Skeletal muscle tissue (tissue), 3 donors: ENCODE measurements at regions not wholly inside any gene's neighbourhood (a gene's known extent, or its start where the extent isn't known, plus 50 kb on each side); places are given as distances from the start of the nearest gene placed in this dataset.

ENCODE experiments used
- H3K27ac ChIP-seq: one replicate; pipeline ENCODE4 v1.7.0; 2013; ENCODE audit warnings: mild to moderate bottlenecking, low read depth, low read length, inconsistent platforms
- H3K27me3 ChIP-seq, 3 donors: one replicate each; pipeline ENCODE4 v1.7.0; 2013; ENCODE audit warnings: low read length in 3 of 3; ENCODE audit not compliant: control insufficient read depth in 3 of 3, insufficient read depth in 3 of 3
- H3K36me3 ChIP-seq, 3 donors: one replicate each; pipeline ENCODE4 v1.7.0; 2013; ENCODE audit warnings: low read length in 3 of 3; ENCODE audit not compliant: control insufficient read depth in 3 of 3, insufficient read depth in 3 of 3
- H3K4me1 ChIP-seq, 3 donors: one replicate each; pipeline ENCODE4 v1.7.0; 2013; ENCODE audit warnings: low read length in 3 of 3, mild to moderate bottlenecking in 3 of 3; ENCODE audit not compliant: control insufficient read depth in 3 of 3, insufficient read depth in 3 of 3
- H3K4me3 ChIP-seq, 3 donors: one replicate each; pipeline ENCODE4 v1.7.0; 2013; ENCODE audit warnings: low read length in 3 of 3
- H3K9ac ChIP-seq, 3 donors: one replicate each; pipeline ENCODE4 v1.7.0; 2013; ENCODE audit warnings: low read length in 3 of 3, mild to moderate bottlenecking in 3 of 3, moderate library complexity in 2 of 3, low read depth in 1 of 3
- H3K9me3 ChIP-seq, 3 donors: one replicate each; pipeline ENCODE4 v1.7.0; 2013; ENCODE audit warnings: low read length in 3 of 3; ENCODE audit not compliant: control insufficient read depth in 3 of 3
- donor health status: Osteomylitis.

- no peak overlapping the region for H3K4me3 ChIP-seq
- no peaks in the 10 kb centered on the region for H3K36me3 ChIP-seq
- H3K27me3 ChIP-seq, result no peaks in the 10 kb centered on the region
- no peaks in the 10 kb centered on the region for H3K9me3 ChIP-seq
- no peak overlapping the region for H3K27ac ChIP-seq
- H3K4me1 ChIP-seq, result no peaks in the 10 kb centered on the region
- peak overlapping the region in 1 of 3 donors; percentile 24 for H3K9ac ChIP-seq
Observed at GRCh38 chr2:143949121-143949848, 570.6 kb downstream of the ZEB2 start.

GRCh38 chr2:143948710-143949109 is 571.2 kb downstream of the ZEB2 start:
- Histone ChIP-seq H3K4me3 (no peak overlapping the region), H3K36me3 (no peaks in the 10 kb centered on the region), H3K9ac (no peak overlapping the region), H3K9me3 (no peaks in the 10 kb centered on the region), H3K27ac (no peak overlapping the region), H3K4me1 (no peaks in the 10 kb centered on the region), H3K27me3 (no peaks in the 10 kb centered on the region)

- Histone ChIP-seq H3K36me3 (no peaks in the 10 kb centered on the region), H3K4me3 (peak overlapping the region in 1 of 3 donors; percentile 28), H3K9ac (no peak overlapping the region), H3K9me3 (no peaks in the 10 kb centered on the region), H3K4me1 (no peaks in the 10 kb centered on the region), H3K27me3 (no peaks in the 10 kb centered on the region), H3K27ac (peak overlapping the region; percentile 14)
Observed at GRCh38 chr2:143946436-143947391, 573.2 kb downstream of the ZEB2 start.

GRCh38 chr2:143942486-143942885 is 577.4 kb downstream of the ZEB2 start:
- no peak overlapping the region for H3K4me3 ChIP-seq
- H3K9me3 ChIP-seq, result no peaks in the 10 kb centered on the region
- no peak overlapping the region for H3K9ac ChIP-seq
- H3K27ac ChIP-seq, result no peak overlapping the region
- H3K27me3 ChIP-seq, result no peaks in the 10 kb centered on the region
- H3K4me1 ChIP-seq, result peaks cover 0 to 12% (median 11%) of the 10 kb centered on the region in 3 donors
- no peaks in the 10 kb centered on the region for H3K36me3 ChIP-seq

- Histone ChIP-seq H3K36me3 (no peaks in the 10 kb centered on the region), H3K9ac (no peak overlapping the region), H3K4me3 (no peak overlapping the region), H3K9me3 (no peaks in the 10 kb centered on the region), H3K27me3 (peaks cover 0 to 3% (median 0%) of the 10 kb centered on the region in 3 donors), H3K27ac (no peak overlapping the region), H3K4me1 (peaks cover 0 to 24% (median 21%) of the 10 kb centered on the region in 3 donors)
Observed at GRCh38 chr2:143940720-143941119, 579.2 kb downstream of the ZEB2 start.

- Histone ChIP-seq H3K27ac (no peak overlapping the region), H3K27me3 (peaks cover 0 to 3% (median 0%) of the 10 kb centered on the region in 3 donors), H3K36me3 (no peaks in the 10 kb centered on the region), H3K9ac (peak overlapping the region in 1 of 3 donors; percentile 18), H3K9me3 (no peaks in the 10 kb centered on the region), H3K4me3 (no peak overlapping the region), H3K4me1 (peaks cover 0 to 24% (median 21%) of the 10 kb centered on the region in 3 donors)
Observed at GRCh38 chr2:143939626-143940330, 580.1 kb downstream of the ZEB2 start.

GRCh38 chr2:143937723-143938350 is 582.1 kb downstream of the ZEB2 start:
- peak overlapping the region; percentile 72 to 74 (median 73) for H3K9ac ChIP-seq
- no peaks in the 10 kb centered on the region for H3K9me3 ChIP-seq
- peaks cover 0 to 3% (median 0%) of the 10 kb centered on the region in 3 donors for H3K27me3 ChIP-seq
- H3K4me3 ChIP-seq, result peak overlapping the region; percentile 72 to 83 (median 74)
- H3K36me3 ChIP-seq, result no peaks in the 10 kb centered on the region
- peaks cover 0 to 24% (median 21%) of the 10 kb centered on the region in 3 donors for H3K4me1 ChIP-seq
- peak overlapping the region; percentile 56 for H3K27ac ChIP-seq

- peaks cover 0 to 24% (median 21%) of the 10 kb centered on the region in 3 donors for H3K4me1 ChIP-seq
- peaks cover 0 to 3% (median 0%) of the 10 kb centered on the region in 3 donors for H3K27me3 ChIP-seq
- no peaks in the 10 kb centered on the region for H3K36me3 ChIP-seq
- H3K9me3 ChIP-seq, result no peaks in the 10 kb centered on the region
- H3K9ac ChIP-seq, result peak overlapping the region; percentile 72 to 74 (median 73)
- peak overlapping the region; percentile 56 for H3K27ac ChIP-seq
- peak overlapping the region; percentile 74 to 83 (median 78) for H3K4me3 ChIP-seq
Observed at GRCh38 chr2:143936848-143937722, 582.8 kb downstream of the ZEB2 start.

- Histone ChIP-seq H3K27ac (peak overlapping the region; percentile 56), H3K4me3 (peak overlapping the region; percentile 74 to 83 (median 78)), H3K27me3 (peaks cover 0 to 3% (median 0%) of the 10 kb centered on the region in 3 donors), H3K9me3 (no peaks in the 10 kb centered on the region), H3K4me1 (peaks cover 0 to 24% (median 21%) of the 10 kb centered on the region in 3 donors), H3K36me3 (no peaks in the 10 kb centered on the region), H3K9ac (peak overlapping the region; percentile 72 to 74 (median 73))
Observed at GRCh38 chr2:143936538-143936847, 583.4 kb downstream of the ZEB2 start.
